ENCODE measurements at regions not wholly inside any gene's neighbourhood (a gene's known extent, or its start where the extent isn't known, plus 50 kb on each side); places are given as distances from the start of the nearest gene placed in this dataset.

DNA sequence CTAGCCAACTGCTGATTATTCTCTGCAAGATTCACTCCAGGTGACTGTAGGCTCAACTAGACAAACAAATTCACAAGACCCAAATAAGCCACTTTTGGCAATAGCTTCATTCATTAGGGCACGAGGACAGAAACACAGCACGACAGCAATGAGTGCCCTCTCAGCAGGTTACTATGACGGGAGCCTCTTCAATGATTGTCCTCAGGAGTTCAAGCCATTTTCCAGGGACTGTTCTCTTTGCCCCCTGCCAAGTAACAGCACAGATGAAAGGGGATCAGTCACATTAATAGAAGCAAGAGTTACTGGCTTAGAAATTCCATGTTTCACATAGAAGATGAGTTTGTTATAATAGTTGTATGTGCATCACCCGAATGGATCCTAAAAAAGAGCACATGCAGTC is 712.2 kb downstream of the CDH8 start:
- Histone ChIP-seq H3K36me3 (ENCODE audit: control insufficient read depth, insufficient read depth, low read length) (no peaks in the 10 kb centered on the region), H3K27me3 (replicated peaks; ENCODE audit: control insufficient read depth, insufficient read depth, low read length) (no peaks in the 10 kb centered on the region), H3K4me3 (replicated peaks; ENCODE audit: low read depth, low read length) (no peak overlapping the region)
- TF ChIP-seq, protein P1, sequence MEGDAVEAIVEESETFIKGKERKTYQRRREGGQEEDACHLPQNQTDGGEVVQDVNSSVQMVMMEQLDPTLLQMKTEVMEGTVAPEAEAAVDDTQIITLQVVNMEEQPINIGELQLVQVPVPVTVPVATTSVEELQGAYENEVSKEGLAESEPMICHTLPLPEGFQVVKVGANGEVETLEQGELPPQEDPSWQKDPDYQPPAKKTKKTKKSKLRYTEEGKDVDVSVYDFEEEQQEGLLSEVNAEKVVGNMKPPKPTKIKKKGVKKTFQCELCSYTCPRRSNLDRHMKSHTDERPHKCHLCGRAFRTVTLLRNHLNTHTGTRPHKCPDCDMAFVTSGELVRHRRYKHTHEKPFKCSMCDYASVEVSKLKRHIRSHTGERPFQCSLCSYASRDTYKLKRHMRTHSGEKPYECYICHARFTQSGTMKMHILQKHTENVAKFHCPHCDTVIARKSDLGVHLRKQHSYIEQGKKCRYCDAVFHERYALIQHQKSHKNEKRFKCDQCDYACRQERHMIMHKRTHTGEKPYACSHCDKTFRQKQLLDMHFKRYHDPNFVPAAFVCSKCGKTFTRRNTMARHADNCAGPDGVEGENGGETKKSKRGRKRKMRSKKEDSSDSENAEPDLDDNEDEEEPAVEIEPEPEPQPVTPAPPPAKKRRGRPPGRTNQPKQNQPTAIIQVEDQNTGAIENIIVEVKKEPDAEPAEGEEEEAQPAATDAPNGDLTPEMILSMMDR (IDR thresholded peaks at IDR 0.05; ENCODE audit: insufficient read depth, low read length, poor library complexity, severe bottlenecking), result no peak
- DNase-seq (ENCODE audit: extremely low read depth, insufficient read length), result no peak

DNA sequence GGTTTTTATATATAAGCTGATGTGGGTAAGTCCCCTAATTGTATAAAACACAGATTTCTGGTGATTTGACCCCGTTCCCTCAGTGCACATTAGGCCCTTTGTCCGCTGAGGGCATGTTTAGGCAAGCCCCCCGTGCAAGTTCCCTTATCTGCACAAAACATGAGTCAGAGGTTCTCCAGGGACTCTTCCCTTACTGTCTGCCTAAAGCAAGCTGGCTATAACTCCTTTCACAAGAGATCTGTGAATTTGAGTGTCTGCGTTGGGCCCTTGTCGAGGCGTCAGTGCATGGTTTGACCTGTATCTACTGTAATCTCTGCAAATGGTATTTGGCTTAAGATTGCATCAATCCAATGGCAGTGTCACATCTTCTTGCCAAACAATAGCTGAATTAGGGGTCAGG is 712.8 kb downstream of the CDH8 start:
- TF ChIP-seq, protein P1 (IDR thresholded peaks at IDR 0.05; ENCODE audit: insufficient read depth, low read length, poor library complexity, severe bottlenecking), result no peak
- H3K4me3 ChIP-seq (replicated peaks; ENCODE audit: low read depth, low read length), result no peak overlapping the region
- no peaks in the 10 kb centered on the region for H3K36me3 ChIP-seq (ENCODE audit: control insufficient read depth, insufficient read depth, low read length)
- H3K27me3 ChIP-seq (replicated peaks; ENCODE audit: control insufficient read depth, insufficient read depth, low read length), result no peaks in the 10 kb centered on the region
- no peak for DNase-seq (ENCODE audit: extremely low read depth, insufficient read length)

DNA sequence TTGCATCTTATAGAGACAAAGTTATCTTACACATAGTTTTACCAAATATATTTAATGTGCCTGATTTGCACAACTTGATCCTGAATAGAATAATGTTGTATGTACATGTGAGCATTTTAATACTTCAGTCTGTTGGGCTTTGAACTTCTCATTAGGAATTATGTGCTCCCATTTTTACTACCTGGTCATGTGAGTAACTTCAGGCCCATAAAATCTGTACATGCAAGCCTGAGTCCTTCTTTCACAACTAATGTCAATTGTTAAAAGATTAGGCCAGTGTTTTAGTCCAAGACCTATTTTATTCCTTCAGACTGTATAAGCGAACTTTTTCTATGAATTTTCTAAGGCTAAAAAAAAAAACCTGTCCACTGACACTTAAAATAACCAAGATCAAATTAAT is 715.4 kb downstream of the CDH8 start:
- Histone ChIP-seq H3K36me3 (ENCODE audit: control insufficient read depth, insufficient read depth, low read length) (no peaks in the 10 kb centered on the region), H3K27me3 (replicated peaks; ENCODE audit: control insufficient read depth, insufficient read depth, low read length) (no peaks in the 10 kb centered on the region), H3K4me3 (replicated peaks; ENCODE audit: low read depth, low read length) (no peak overlapping the region)
- TF ChIP-seq, protein P1 (IDR thresholded peaks at IDR 0.05; ENCODE audit: insufficient read depth, low read length, poor library complexity, severe bottlenecking), result no peak
- DNase-seq (ENCODE audit: extremely low read depth, insufficient read length), result no peak

DNA sequence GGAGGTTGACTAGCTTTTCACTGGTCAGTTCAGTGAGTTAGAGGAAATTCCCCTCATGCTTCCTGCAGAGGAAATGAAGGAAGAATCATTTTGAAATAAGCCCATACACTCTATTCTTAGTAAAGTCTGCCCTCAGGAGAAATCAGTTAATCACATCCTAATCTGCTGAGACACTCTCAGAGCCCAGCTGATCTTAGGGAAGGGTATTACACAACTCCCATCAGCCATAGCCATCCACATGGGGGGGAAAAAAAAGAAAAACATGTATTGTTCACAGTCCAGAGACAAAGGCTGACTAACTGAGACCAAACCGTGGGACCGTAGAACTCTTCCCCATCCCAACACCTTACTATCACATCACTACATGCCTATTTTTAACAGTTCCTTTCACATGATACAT is 722.3 kb downstream of the CDH8 start:
- H3K36me3 ChIP-seq (ENCODE audit: control insufficient read depth, insufficient read depth, low read length), result no peaks in the 10 kb centered on the region
- H3K27me3 ChIP-seq (replicated peaks; ENCODE audit: control insufficient read depth, insufficient read depth, low read length), result no peaks in the 10 kb centered on the region
- DNase-seq (ENCODE audit: extremely low read depth, insufficient read length), result no peak
- H3K4me3 ChIP-seq (replicated peaks; ENCODE audit: low read depth, low read length), result no peak overlapping the region
- TF ChIP-seq, protein P1 (IDR thresholded peaks at IDR 0.05; ENCODE audit: insufficient read depth, low read length, poor library complexity, severe bottlenecking), result no peak

DNA sequence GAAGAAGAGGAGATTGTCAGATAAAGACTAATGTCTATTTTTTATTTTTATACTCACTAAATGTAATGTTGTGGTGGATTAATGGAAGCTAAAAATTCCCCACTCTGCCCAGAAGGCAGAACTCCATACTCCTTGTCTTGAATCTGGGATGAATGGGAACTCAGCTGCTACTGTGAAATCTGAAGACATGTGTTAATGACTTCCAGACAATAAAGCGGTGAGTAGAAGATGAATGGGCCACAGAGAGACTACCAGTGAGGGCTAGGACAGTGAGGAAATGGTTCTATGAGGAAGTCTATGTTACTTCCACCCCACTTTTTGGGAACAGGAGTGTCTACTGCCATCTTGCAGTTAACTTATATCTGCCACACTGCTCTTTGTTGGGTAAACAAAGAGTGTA is 726.9 kb downstream of the CDH8 start:
- TF ChIP-seq, protein P1 (IDR thresholded peaks at IDR 0.05; ENCODE audit: insufficient read depth, low read length, poor library complexity, severe bottlenecking), result no peak
- no peak for DNase-seq (ENCODE audit: extremely low read depth, insufficient read length)
- H3K27me3 ChIP-seq (replicated peaks; ENCODE audit: control insufficient read depth, insufficient read depth, low read length), result no peaks in the 10 kb centered on the region
- no peak overlapping the region for H3K4me3 ChIP-seq (replicated peaks; ENCODE audit: low read depth, low read length)
- H3K36me3 ChIP-seq (ENCODE audit: control insufficient read depth, insufficient read depth, low read length), result no peaks in the 10 kb centered on the region

DNA sequence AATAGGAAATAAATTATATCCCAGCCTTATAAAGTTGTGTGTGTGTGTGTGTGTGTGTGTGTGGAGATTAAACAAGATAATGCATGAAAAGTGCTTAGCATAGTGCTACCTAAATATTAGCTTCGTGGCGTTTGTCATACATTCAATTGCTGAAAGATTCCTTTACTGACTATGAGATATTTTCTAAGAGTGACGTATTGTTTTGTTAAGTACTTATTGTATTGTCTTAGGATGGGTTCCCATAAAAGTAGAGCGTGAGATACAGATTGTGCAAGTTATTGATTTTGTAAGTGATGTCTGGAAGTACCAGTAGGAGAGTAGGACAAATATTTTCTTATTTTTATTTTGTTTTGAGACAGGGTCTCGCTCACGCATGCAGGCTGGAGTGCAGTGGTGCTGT is 730.0 kb downstream of the CDH8 start:
- Histone ChIP-seq H3K4me3 (replicated peaks; ENCODE audit: low read depth, low read length) (no peak overlapping the region), H3K27me3 (replicated peaks; ENCODE audit: control insufficient read depth, insufficient read depth, low read length) (no peaks in the 10 kb centered on the region), H3K36me3 (ENCODE audit: control insufficient read depth, insufficient read depth, low read length) (no peaks in the 10 kb centered on the region)
- TF ChIP-seq, protein P1 (IDR thresholded peaks at IDR 0.05; ENCODE audit: insufficient read depth, low read length, poor library complexity, severe bottlenecking), result no peak
- no peak for DNase-seq (ENCODE audit: extremely low read depth, insufficient read length)

Measured in GM06990 (cell line).